ENCODE measurements at regions not wholly inside any gene's neighbourhood (a gene's known extent, or its start where the extent isn't known, plus 50 kb on each side); places are given as distances from the start of the nearest gene placed in this dataset.

DNA sequence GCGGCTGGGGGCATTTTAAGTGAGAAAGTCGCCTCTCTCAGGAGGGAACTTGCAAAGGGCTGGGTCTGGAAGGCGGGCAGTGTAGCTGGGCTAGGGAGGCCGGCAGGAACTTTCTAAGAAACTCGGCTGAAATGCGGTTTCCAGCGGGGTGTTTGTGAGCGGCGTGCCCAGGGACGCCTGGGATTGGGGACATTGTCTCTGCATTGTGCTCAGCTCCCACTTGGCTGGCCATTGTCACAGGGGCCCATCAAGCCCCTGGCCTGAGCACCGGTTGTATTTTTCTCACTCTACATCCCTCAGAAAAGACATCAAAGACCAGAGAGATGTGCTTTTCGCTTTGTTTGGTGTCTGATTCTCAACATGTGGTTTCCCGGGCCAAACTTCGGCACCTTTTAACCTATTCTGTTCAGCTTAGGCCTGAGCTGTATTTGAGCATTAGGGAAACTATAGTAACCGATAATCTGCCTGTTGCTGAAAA lies 291.1 kb upstream of the IRX3 start:
- no peak for DNase-seq (ENCODE audit: low spot score)

DNA sequence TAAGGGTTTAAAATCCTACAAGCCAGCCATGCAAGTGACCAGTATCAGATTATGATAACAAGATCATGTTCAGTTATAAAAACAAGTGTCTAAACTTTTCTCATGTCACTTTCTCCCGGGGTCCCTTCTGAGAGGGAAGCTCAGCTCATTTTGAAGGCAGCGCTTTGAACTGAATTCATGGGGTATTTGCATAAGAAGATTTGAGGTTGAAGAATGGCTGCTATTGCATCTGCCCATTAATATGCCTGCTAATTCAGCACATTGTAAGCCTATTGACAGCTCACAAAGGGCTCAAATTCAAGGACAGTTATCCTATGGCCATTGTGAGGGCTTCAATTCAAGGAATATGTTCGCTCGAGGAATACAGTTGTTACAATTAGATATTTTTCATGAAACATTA lies 290.2 kb upstream of the IRX3 start:
- DNase-seq (ENCODE audit: low spot score): no peak

DNA sequence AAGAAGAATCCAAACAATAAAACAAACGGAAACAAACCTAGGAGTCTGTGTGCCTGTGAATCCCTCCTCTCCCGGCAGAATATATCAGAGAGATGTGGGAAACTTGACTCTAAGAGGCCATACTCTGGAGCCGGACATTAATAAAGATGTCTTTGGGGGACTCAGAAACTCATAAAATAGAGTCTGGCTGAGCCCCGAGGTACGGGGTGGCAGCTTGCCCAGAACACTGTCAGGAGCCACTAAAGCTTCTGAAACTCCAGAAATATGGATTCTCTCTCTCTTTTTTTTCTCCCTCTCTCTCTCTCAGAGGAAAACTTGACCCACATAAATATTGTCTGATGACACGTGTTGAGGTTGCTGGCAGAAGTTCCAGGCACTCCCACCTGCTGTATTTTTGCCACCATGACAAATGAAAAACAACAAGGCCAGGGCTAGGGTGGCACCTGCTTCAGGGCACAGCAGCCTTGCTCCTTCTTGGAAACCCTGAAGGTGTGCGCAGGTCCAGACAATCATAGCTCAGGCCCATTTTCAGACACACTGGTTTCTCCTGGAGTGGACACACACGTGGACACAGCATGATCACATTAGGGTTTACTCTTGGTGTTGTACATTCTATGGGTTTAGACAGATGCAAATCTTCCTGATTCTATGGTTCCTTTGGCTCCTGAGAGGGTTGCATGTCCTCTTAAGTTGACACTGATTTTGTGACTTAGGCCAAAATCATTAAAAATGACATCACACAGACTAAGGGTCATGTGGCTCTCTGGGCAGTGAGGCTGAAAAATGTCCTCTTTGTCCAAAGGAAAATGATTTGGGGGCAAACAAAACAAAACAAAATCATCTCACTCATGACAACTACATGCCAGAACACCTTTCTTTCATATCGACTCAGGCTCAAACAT lies 282.6 kb upstream of the IRX3 start:
- DNase-seq (ENCODE audit: low spot score): no peak

DNA sequence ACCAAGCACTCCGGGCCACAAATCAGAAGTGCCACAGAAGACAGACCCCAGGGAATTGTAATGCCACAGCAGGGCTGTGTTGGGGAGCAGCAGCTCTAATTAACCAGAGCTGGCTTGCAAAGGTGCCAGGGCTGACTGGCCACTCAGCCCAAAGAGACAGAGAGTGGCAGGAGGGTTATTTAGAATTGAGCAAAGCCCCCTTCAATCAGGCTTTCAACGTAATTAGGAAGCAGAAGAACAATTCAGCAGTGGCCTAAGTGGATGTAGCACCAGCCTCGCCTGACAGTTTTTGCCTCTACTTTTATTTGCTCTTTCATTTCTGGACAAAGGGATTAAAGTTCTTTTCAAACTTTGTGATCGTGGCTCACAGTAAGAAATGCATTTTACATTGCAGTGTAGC lies 278.3 kb upstream of the IRX3 start:
- no peak for DNase-seq (ENCODE audit: low spot score)

DNA sequence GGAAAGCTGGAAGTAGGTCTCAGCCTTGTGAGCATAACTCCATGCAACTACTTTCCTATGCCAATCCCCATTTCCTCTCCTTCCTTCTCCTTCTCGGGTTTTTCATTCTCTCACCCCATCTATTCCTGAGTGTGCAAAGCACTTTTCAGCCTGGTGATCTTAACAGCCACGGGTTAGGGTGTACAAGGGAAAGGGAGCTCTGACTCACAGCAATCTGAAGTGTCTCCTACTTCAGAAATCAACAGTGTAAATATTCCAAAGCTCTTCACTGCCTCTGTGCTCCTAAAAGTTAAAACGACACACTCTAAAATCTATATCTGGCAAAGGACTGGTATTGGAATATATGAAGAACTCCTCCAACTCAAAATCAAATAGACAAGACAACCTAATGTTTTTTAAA lies 268.0 kb upstream of the IRX3 start:
- DNase-seq (ENCODE audit: low spot score): no peak

DNA sequence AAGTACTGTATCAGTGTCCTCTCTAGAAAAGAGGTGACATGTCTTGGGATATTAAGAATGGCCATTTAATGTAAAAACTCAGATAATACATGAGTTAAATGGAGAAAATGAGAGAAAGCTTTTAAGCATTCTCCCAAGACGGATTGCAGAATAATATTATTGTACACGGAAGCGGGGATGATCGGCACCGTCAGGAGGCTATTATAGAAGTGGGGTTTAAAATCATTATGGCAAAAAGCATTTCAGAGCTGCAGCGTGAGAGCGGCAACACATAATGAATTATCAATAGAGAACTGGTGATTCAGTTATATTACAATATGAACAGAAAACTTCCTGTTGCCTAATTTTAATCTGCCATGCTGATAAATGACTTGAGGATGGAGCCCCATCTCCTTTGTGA lies 261.7 kb upstream of the IRX3 start:
- no peak for DNase-seq (ENCODE audit: low spot score)

DNA sequence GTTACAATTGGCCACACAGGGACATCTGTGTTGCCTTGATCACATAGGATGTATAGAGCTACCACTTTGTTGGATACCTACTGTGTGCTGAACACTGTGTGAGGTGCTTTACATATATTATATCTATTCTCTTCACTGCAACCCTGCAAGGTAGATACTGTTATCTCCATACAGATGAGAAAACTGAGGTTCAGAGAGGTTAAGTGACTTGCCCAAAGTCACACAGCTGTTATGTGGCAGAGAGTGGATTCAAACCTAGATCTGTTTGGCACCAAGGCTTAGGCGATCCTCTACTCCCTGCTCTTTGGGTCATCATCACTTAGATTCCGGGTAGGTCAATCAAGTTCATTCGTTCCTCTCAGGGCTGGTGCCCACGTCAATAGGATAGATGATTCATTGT lies 260.5 kb upstream of the IRX3 start:
- no peak for DNase-seq (ENCODE audit: low spot score)

DNA sequence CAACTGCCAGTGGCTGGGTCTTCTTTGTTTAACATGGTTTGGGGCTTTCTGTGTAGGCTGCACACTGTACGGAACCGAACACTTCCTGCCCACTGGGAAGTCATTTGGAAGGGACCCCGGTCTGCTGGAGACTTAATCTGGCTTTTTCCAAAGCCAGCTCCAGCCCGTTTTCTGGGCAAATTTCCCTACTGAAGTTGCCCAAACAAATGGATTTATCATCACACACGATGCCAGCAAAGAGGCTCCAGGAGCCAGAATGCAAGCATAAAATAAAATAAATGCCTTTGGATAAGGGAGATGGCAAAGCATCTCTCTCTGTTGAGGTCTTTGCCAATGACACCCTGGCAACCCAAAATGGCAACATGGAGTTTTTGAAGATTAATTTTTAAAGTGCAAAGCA lies 259.9 kb upstream of the IRX3 start:
- DNase-seq (ENCODE audit: low spot score): no peak

DNA sequence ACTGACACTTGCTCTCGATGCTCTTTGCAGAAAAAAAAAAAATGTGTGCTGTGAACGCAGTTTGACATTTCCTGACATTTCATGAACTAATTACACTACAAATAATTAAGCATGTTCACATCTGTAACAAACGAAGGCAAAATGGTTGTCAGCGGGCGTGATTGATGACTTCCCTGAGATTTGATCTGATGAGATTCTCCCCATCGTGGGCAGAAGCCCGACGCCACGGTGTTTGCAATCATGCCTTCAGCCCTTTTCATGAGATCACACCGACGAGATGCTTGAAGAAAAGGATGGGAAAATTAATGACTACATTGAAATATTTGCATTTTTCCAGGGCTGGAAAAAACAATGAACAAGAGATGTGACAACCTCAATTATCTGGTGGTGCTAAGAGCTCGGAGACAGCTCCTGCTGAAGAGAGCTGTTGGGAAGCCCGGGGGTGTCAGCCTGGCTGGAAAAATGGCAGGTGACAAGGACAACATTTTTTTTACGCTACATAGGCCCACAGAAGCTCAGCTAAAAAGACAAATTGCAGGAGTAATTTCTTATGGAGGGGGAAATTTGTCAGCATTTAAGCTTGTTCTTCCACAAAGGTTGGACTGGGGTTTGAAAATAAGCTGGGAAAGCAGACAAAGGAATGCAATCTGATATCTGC lies 259.4 kb upstream of the IRX3 start:
- DNase-seq (ENCODE audit: low spot score): no peak

DNA sequence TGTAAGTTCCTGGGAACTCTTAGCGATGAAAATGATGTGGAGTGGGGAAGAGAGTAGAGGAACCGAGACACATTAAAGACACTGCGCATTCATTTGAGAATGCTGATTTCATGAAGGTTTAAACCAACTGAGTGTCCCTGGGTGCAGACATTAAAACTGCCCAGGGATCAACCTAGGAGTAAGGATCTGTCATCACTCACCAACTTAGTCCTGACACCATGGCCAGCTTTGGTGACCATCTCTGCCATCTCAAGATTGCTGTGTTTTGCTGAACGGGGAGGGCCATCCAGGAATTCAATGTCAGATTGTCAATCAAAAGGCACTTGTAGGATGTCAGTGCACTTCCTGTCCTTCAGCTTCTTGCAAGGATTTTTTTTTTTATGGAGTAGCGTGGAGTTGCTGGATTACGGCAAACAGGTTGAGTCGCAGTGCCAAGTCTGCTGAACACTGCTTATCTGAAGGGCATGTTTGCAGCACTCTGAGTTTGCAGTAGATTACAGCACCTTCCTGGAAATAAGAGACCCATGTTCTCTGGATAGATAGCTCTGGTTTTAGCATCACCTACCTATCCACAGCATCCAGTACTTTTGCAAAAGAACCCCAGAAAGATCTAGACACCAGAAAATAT lies 258.1 kb upstream of the IRX3 start:
- no peak for DNase-seq (ENCODE audit: low spot score)

DNA sequence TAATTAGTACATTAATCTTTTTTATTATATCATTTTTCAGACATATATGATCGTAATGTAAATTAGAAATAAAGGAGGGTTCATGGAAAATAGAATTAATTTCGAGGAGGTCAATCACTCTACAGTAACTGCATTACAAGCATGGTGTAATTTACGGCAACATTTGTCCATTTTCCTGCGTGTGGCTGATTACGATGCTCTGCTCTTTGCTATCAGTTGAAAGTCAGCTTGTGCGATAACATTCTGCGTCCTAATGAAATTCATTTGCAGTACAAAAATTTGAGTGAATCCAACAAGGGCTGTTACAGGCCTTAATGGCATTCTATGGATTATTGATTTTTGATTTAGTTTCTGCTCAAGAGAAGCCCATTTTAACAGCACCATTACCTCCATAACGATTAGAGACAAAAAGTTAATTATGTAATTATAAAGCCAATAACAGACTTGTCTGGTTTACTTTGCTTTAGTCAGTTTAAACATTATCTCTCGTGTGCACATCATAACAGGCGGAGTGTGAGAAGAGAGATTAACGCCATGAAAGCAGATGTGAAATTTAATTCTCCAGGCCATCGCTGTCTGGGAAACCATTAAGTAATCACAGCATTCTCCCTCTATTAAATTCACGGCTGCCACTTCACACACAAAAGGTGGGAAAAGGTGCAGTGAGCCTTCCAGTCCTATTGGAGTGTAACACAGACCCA lies 256.4 kb upstream of the IRX3 start:
- no peak for DNase-seq (ENCODE audit: low spot score)

DNA sequence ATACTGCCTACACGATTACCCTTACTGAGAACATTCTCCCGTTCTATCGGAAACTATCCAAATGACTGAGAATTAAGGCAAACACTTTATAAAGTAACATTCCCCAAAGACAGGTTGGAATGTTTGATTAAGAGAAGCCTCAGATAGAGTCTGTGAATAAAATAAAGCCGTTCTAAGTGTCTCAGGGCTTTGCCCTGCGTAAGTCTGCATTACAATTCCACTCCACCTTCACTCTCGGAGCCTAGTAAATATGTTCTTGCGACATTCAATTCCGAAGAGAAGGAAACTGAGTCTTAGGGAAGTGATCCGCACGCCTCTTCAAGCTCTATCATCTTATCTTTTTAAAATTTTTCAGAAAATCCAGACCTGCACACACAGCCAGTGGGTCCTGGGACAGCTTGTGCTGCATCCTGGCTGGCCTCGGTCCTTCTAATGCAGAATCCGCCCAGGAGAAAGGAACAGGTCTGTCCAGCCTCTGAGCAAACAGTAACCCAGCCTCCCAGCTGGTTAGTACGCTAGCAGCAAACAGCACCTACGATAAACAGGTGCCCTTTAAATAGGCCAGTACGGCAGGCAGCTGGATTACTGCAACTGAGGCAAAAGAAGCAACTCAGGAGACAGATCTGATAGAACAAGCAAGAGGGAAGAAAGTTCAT lies 254.1 kb upstream of the IRX3 start:
- no peak for DNase-seq (ENCODE audit: low spot score)

DNA sequence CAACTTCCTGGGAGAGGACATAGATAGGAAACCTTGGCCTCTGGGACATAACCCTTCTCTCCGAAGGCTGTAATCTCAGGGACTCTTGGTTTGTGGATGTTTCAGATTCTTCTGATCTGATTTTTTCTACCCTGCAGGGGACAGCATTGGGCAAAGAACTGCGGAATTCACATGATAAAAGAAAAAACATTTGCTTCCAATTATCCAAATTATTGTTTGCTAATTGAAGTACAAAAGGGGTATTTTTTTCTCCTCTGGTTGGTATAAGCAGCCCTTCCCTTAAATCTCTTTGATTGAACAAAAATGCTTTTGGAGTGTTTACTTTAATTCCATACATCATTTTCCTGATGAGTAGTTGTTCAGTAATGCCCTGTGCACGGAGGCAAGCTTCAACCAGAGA lies 251.7 kb upstream of the IRX3 start:
- DNase-seq (ENCODE audit: low spot score): no peak

DNA sequence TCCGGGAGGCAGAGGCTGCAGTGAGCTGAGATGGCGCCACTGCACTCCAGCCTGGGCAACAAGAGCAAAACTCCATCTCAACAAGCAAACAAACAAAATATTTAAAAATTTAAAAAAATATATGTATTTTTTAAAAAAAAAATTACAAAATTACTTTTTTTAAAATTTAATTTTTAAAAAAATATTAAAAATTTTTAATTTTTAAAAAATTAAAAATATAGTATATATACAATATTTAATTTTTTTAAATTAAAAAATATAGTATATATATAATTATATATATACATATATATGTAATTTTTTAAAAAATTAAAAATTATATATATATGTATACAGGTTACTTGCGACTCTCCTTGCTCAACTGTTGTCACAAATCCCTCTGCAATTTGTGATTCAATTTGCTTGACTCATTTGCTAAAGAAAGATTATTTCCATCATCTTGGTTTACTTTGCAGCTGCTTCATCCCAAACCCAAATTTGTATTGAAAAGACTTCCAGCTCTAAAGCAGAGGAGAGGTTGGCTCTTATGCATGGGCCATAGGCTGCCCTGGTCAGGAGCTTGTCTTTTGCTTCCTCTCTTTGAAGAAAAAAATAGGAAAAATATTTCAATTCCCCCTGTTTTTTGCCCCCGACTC lies 247.4 kb upstream of the IRX3 start:
- no peak for DNase-seq (ENCODE audit: low spot score)

DNA sequence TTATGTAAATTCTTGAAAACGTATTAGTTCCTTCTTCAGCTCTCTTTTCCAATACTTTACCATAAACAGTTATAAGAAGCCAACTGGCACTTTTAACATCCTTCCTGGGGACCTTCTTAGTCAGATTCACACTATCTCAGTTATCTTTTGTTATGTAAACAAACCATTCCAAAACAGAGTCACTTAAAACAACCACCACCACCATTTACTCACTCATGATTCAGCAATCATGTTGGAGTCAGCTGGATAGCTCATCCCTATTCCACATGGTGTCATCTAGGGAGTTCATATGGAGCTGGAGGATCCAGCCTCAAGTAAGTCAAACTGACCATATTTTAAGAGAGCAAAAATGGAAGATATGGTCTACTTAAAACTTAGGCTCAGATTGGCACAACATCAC lies 240.3 kb upstream of the IRX3 start:
- no peak for DNase-seq (ENCODE audit: low spot score)

DNA sequence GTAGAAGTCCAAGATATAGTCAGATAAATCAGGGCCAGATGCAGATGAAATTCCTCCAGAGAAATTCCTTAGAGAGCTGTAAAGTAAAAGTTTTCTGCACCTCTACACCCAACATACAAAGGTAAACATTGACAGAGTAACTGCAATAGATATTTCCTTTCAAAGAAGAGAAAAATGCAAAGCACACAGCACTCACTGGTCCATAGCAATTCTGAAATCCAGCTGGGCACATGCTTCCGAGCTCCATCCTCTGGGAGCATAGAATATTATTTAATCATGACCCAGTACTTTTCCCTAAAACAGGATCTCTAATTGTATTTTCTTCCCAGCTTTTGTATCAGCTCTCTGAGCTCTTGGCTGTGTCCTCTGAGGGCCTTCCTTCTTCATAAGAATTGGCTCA lies 239.5 kb upstream of the IRX3 start:
- DNase-seq (ENCODE audit: low spot score): no peak

DNA sequence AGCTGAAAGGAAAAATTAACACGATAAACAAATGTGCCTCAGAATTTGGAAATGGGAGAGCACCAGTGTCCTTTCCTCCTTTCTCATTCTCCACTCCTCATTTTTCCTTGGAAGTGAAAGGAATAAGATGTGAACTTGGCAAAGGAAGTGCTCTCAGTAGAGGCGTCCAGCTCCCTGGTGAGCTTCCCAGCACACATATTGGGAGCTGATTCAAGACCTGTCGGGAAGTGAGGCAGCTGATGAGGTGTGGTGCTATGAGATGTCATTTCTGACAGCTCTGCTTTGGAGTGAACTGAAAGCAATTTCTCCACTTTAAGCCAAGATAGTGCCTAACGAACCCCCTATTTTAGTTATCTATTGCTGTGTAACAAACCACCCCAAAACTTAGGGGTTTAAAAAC lies 238.5 kb upstream of the IRX3 start:
- DNase-seq (ENCODE audit: low spot score): no peak

DNA sequence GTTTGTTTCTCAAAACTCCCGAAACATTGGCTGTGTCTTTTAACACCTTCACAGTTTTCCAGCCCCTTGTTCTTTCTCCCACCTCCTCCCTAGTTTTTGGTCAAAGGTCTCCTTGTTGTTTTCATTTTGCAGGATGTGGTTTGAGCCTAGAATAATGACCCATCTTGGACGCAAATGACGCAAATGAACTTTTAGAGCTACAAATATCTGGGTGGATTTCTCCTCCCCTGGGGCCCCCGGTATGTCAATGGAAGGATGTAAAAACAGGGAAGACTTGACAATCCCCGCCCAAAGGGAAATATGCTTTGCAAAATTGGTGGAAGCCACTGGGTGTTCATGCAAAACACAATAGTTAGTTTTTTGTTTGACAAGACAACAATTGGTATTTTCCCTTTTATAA lies 236.0 kb upstream of the IRX3 start:
- no peak for DNase-seq (ENCODE audit: low spot score)

DNA sequence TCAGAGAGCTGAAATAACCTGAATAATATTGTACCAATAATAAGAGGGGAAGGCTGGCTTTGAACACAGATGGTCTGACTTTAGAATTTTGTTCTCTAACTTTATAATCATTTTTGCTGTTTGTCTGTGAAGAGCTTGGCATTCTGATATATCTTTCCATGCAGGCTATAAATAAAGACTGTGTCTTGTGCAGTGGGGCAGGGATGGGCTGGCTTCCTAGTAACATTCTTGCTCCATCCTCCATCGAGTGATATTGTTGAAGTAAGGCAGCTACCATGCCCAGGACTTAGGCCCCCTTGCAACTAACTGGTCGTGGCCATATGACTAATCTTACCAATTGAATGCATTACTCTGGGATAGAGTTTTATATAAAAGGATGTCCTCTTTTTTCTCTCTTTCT lies 234.7 kb upstream of the IRX3 start:
- DNase-seq (ENCODE audit: low spot score): no peak

DNA sequence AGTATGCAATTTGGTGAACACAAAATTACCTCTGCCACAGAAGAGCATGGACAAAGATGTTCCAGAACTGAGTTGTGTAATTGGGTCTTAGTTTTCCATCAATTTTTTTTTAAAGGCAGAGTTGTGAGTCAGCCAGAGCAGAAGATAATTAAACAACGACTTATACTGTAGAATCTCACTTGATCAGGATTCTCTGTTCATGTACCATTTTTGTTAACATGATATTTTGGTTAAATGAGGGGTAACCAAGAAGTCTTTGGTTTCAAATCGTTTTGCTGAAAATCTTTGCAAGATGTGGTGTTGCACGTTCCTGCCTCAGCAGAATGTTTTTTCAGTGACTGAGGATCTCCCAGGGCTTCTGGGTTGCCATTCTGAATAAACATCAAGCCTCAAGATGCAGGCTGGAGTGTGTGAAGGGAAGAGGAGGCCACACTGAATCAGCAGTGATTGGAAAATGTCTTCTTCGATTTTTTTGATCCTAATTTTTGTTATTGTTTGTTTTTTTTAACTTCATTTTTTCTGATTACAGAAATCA lies 232.6 kb upstream of the IRX3 start:
- no peak for DNase-seq (ENCODE audit: low spot score)

DNA sequence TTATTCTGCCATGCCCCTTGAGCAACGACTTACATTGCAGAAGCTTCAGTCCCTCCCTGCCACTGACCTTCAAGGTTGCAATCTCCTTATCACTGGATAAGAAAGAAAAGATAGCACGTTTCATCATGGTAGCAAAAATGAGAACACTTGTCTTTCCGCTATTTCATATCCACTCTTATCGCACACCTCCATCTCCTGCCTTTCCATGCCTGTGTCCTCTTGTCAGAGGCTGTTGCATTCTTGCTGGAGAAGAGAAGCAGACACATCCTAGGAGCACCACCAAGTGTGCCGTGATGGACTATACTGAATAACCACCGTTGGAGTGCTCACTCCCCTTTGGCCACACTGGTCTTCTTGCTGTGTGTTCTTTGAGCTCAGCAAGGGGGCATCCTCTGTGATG lies 230.6 kb upstream of the IRX3 start:
- DNase-seq (ENCODE audit: low spot score): no peak

All from COLO829 (cell line).